ENCODE measurements at regions not wholly inside any gene's neighbourhood (a gene's known extent, or its start where the extent isn't known, plus 50 kb on each side); places are given as distances from the start of the nearest gene placed in this dataset.

DNA sequence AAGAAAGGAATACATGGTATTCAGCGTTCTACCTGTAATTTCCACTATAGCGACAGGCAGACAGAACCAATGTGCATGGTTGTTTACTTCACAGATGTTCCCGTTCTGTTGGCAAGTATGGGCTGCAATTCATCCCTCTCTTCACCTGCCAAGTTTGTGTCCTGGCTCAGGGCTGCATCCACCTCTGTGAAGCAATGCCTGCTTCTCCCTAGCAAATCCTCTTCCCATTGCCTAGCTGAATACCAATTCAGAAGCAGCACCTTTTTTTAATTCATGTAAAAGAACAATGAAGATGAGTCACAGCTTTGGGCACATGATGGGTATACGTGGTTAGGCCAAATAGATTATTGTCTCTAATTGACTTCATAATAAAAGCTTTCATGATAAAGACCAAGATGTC is 54.7 kb upstream of the LRATD1 start:
- TF ChIP-seq POLR2A (IDR thresholded peaks at IDR 0.05) (no peak), POLR2AphosphoS5 (IDR thresholded peaks at IDR 0.05) (peak in 1 of 3 donors; percentile 22)
- peak overlapping the region; percentile 19 for H3K27ac ChIP-seq

More for the DNA sequence above, 54.7 kb upstream of the LRATD1 start:
- no peak overlapping the region for H3K4me3 ChIP-seq
- H3K9me3 ChIP-seq: no peaks in the 10 kb centered on the region
- H3K4me1 ChIP-seq: peaks cover 8% of the 10 kb centered on the region
- DNase-seq (ENCODE audit: low spot score in 2 of 2): no peak
- 37% methylated on average over 4 of the region's 4 CpGs for WGBS
- H3K36me3 ChIP-seq: no peaks in the 10 kb centered on the region
- H3K27me3 ChIP-seq: no peaks in the 10 kb centered on the region

Measured in suprapubic skin (tissue), 4 donors.